ENCODE measurements at regions not wholly inside any gene's neighbourhood (a gene's known extent, or its start where the extent isn't known, plus 50 kb on each side); places are given as distances from the start of the nearest gene placed in this dataset.

DNA sequence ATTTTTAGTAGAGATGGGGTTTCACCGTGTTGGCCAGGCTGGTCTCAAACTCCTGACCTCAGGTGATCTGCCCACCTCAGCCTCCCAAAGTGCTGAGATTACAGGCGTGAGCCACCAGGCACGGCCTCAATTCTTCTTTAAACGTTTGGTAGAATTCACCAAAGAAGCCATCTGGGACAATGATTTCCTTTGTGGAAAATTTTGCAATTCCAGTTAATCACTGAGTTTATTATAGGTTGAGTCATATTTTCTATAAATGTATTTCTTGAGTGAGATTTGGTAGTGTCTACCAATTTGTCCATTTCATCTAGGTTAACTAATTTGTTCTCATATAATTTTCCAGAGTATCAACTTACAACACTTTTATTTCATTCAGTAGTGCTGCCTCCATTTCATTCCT lies 683.9 kb upstream of the TMEM132C start:
- TF ChIP-seq, protein P1, sequence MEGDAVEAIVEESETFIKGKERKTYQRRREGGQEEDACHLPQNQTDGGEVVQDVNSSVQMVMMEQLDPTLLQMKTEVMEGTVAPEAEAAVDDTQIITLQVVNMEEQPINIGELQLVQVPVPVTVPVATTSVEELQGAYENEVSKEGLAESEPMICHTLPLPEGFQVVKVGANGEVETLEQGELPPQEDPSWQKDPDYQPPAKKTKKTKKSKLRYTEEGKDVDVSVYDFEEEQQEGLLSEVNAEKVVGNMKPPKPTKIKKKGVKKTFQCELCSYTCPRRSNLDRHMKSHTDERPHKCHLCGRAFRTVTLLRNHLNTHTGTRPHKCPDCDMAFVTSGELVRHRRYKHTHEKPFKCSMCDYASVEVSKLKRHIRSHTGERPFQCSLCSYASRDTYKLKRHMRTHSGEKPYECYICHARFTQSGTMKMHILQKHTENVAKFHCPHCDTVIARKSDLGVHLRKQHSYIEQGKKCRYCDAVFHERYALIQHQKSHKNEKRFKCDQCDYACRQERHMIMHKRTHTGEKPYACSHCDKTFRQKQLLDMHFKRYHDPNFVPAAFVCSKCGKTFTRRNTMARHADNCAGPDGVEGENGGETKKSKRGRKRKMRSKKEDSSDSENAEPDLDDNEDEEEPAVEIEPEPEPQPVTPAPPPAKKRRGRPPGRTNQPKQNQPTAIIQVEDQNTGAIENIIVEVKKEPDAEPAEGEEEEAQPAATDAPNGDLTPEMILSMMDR (conservative IDR thresholded peaks at IDR 0.05 in 1 of 2, IDR thresholded peaks at IDR 0.05 in 1 of 2; ENCODE audit: extremely low read depth in 1 of 2, insufficient read depth in 1 of 2, low read depth in 1 of 2, low read length in 2 of 2) = no peak
- no peak for TF ChIP-seq EZH2 (IDR thresholded peaks at IDR 0.05; ENCODE audit: borderline replicate concordance, low read length)

Data from mammary epithelial cell (primary cell).